ENCODE measurements at regions not wholly inside any gene's neighbourhood (a gene's known extent, or its start where the extent isn't known, plus 50 kb on each side); places are given as distances from the start of the nearest gene placed in this dataset.

- Histone ChIP-seq H3K9me3 (ENCODE audit: control insufficient read depth, insufficient read depth, low read depth, low read length) (no peaks in the 10 kb centered on the region), H3K27ac (ENCODE audit: insufficient read depth, low read length) (no peak overlapping the region), H3K4me2 (ENCODE audit: extremely low read depth, insufficient read depth, low read length) (no peak overlapping the region), H3K27me3 (ENCODE audit: control insufficient read depth, insufficient read depth, low read length) (no peaks in the 10 kb centered on the region), H2AFZ (ENCODE audit: low read length) (no peak overlapping the region), H3K9ac (ENCODE audit: insufficient read depth, low read length) (no peak overlapping the region), H3K4me1 (ENCODE audit: control insufficient read depth, extremely low read depth, insufficient read depth, low read length) (no peaks in the 10 kb centered on the region), H3K36me3 (ENCODE audit: control insufficient read depth, insufficient read depth, low read length) (no peaks in the 10 kb centered on the region), H4K20me1 (ENCODE audit: control insufficient read depth, extremely low read depth, insufficient read depth, low read length) (no peaks in the 10 kb centered on the region), H3K79me2 (ENCODE audit: control insufficient read depth, insufficient read depth, low read length) (no peaks in the 10 kb centered on the region), H3K4me3 (replicated peaks in 1 of 4; ENCODE audit: control extremely low read depth in 1 of 4, insufficient read depth in 1 of 4, low read depth in 3 of 4, low read length in 4 of 4) (no peak overlapping the region)
- DNase-seq (ENCODE audit: low read depth in 2 of 2) = no peak
- TF ChIP-seq CTCF (conservative IDR thresholded peaks at IDR 0.05 in 1 of 2, IDR thresholded peaks at IDR 0.05 in 1 of 2; ENCODE audit: low read depth in 1 of 2, low read length in 2 of 2) (no peak), EZH2 (IDR thresholded peaks at IDR 0.05; ENCODE audit: low read length, missing control alignments) (no peak)
Observed at GRCh38 chr6:146975093-146975492, 229.1 kb upstream of the STXBP5 start.

DNA sequence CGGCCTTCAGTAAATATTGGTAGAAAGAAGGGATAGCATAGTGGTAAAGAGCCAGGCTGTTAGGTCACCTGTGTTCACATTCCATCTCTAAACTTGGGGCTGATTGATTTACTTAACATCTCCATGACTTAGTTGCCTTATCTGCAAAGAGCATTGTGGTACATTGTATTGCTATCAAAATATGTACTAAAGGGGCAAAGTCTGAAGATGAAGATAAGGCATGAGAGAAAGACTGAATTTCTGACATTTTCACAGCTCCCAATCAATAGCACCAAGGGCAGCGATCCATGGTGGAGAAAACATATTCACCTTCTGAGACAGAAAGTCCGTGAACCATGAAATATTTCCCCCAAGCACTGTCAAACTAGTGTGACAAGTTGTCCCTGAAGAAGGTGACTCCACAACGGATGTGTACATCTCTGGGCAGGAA is 223.3 kb upstream of the STXBP5 start:
- Histone ChIP-seq H3K4me1 (ENCODE audit: control insufficient read depth, extremely low read depth, insufficient read depth, low read length) (no peaks in the 10 kb centered on the region), H3K27me3 (ENCODE audit: control insufficient read depth, insufficient read depth, low read length) (no peaks in the 10 kb centered on the region), H3K9ac (ENCODE audit: insufficient read depth, low read length) (no peak overlapping the region), H2AFZ (ENCODE audit: low read length) (no peak overlapping the region), H3K4me2 (ENCODE audit: extremely low read depth, insufficient read depth, low read length) (no peak overlapping the region), H4K20me1 (ENCODE audit: control insufficient read depth, extremely low read depth, insufficient read depth, low read length) (no peaks in the 10 kb centered on the region), H3K36me3 (ENCODE audit: control insufficient read depth, insufficient read depth, low read length) (no peaks in the 10 kb centered on the region), H3K9me3 (ENCODE audit: control insufficient read depth, insufficient read depth, low read depth, low read length) (no peaks in the 10 kb centered on the region), H3K79me2 (ENCODE audit: control insufficient read depth, insufficient read depth, low read length) (no peaks in the 10 kb centered on the region), H3K27ac (ENCODE audit: insufficient read depth, low read length) (no peak overlapping the region), H3K4me3 (replicated peaks in 1 of 4; ENCODE audit: control extremely low read depth in 1 of 4, insufficient read depth in 1 of 4, low read depth in 3 of 4, low read length in 4 of 4) (no peak overlapping the region)
- TF ChIP-seq EZH2 (IDR thresholded peaks at IDR 0.05; ENCODE audit: low read length, missing control alignments) = no peak
- TF ChIP-seq CTCF (conservative IDR thresholded peaks at IDR 0.05 in 1 of 2, IDR thresholded peaks at IDR 0.05 in 1 of 2; ENCODE audit: low read depth in 1 of 2, low read length in 2 of 2) = no peak
- DNase-seq (ENCODE audit: low read depth in 2 of 2) = no peak

DNA sequence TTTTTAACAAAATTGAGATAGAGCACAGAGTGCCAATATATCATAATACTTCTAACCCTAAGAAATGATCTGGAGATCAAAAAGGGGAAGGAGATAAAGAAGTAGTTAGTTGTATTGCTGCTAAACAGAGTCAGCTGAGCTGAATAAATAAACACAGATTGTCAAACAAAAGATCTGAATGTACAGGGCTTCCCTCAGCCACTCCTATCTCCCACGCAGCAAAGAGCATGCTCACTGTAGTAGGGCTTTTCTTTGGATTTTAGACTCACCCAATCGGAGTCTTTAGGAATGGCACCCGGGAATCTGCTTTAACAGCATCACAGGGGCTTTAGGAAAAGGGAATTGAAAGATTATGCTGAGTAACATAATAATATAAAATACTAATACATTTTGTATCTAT is 222.2 kb upstream of the STXBP5 start:
- TF ChIP-seq EZH2 (IDR thresholded peaks at IDR 0.05; ENCODE audit: low read length, missing control alignments) (no peak), CTCF (conservative IDR thresholded peaks at IDR 0.05 in 1 of 2, IDR thresholded peaks at IDR 0.05 in 1 of 2; ENCODE audit: low read depth in 1 of 2, low read length in 2 of 2) (no peak)
- no peak for DNase-seq (ENCODE audit: low read depth in 2 of 2)
- no peak overlapping the region for H3K4me2 ChIP-seq (ENCODE audit: extremely low read depth, insufficient read depth, low read length)
- H3K79me2 ChIP-seq (ENCODE audit: control insufficient read depth, insufficient read depth, low read length) = no peaks in the 10 kb centered on the region
- H3K4me1 ChIP-seq (ENCODE audit: control insufficient read depth, extremely low read depth, insufficient read depth, low read length) = no peaks in the 10 kb centered on the region
- no peaks in the 10 kb centered on the region for H4K20me1 ChIP-seq (ENCODE audit: control insufficient read depth, extremely low read depth, insufficient read depth, low read length)
- no peaks in the 10 kb centered on the region for H3K27me3 ChIP-seq (ENCODE audit: control insufficient read depth, insufficient read depth, low read length)
- H3K27ac ChIP-seq (ENCODE audit: insufficient read depth, low read length) = no peak overlapping the region
- no peak overlapping the region for H3K4me3 ChIP-seq (replicated peaks in 1 of 4; ENCODE audit: control extremely low read depth in 1 of 4, insufficient read depth in 1 of 4, low read depth in 3 of 4, low read length in 4 of 4)
- H3K9me3 ChIP-seq (ENCODE audit: control insufficient read depth, insufficient read depth, low read depth, low read length) = no peaks in the 10 kb centered on the region
- no peak overlapping the region for H3K9ac ChIP-seq (ENCODE audit: insufficient read depth, low read length)
- no peak overlapping the region for H2AFZ ChIP-seq (ENCODE audit: low read length)
- no peaks in the 10 kb centered on the region for H3K36me3 ChIP-seq (ENCODE audit: control insufficient read depth, insufficient read depth, low read length)
